VCaP (cell line): ENCODE measurements at regions not wholly inside any gene's neighbourhood (a gene's known extent, or its start where the extent isn't known, plus 50 kb on each side); places are given as distances from the start of the nearest gene placed in this dataset.

Experiments
- H3K27ac ChIP-seq: fragments of 450-650 bp; 2 replicates; pipeline ENCODE4 v1.5.1; 2017
- CTCF ChIP-seq: fragments of 450-650 bp; conservative IDR thresholded peaks from 2 replicates; pipeline ENCODE4 v1.5.1; 2017; ENCODE audit warnings: mild to moderate bottlenecking, moderate library complexity

GRCh38 chr4:85408301-85408700, 66.6 kb upstream of the ARHGAP24 start:
- TF ChIP-seq CTCF: no peak

GRCh38 chr4:85409251-85409650, 65.7 kb upstream of the ARHGAP24 start:
- no peak overlapping the region for H3K27ac ChIP-seq
- TF ChIP-seq CTCF: no peak

More at GRCh38 chr4:85408301-85408700, 66.6 kb upstream of the ARHGAP24 start:
- H3K27ac ChIP-seq: no peak overlapping the region

GRCh38 chr4:85411386-85411785, 63.6 kb upstream of the ARHGAP24 start:
- no peak for TF ChIP-seq CTCF
- no peak overlapping the region for H3K27ac ChIP-seq

GRCh38 chr4:85414972-85415371, 60.0 kb upstream of the ARHGAP24 start:
- no peak for TF ChIP-seq CTCF
- H3K27ac ChIP-seq: no peak overlapping the region

- no peak overlapping the region for H3K27ac ChIP-seq
- TF ChIP-seq CTCF: no peak
These were observed 58.9 kb upstream of the ARHGAP24 start for GRCh38 chr4:85416094-85416493.

GRCh38 chr4:85419103-85419502, 55.8 kb upstream of the ARHGAP24 start:
- H3K27ac ChIP-seq: no peak overlapping the region
- no peak for TF ChIP-seq CTCF

- TF ChIP-seq CTCF: no peak
- H3K27ac ChIP-seq: no peak overlapping the region
These were observed 54.1 kb upstream of the ARHGAP24 start for GRCh38 chr4:85420831-85421230.

- no peak overlapping the region for H3K27ac ChIP-seq
- TF ChIP-seq CTCF: no peak
These were observed 51.5 kb upstream of the ARHGAP24 start for GRCh38 chr4:85423431-85423830.
